Karpas-422 (cell line): ENCODE measurements at regions not wholly inside any gene's neighbourhood (a gene's known extent, or its start where the extent isn't known, plus 50 kb on each side); places are given as distances from the start of the nearest gene placed in this dataset.

Source experiments
- DNase-seq: peaks from one replicate; pipeline ENCODE4 v3.0.0-alpha.2; 2015
- H2AFZ ChIP-seq: fragments of 200-600 bp; sonication (generic); 2 replicates; pipeline ENCODE4 v1.6.1; 2014; ENCODE audit warnings: antibody characterized with exemption, low read length, mixed read lengths
- H3K27ac ChIP-seq: fragments of 200-600 bp; sonication (generic); 2 replicates; pipeline ENCODE4 v1.5.1; 2014; ENCODE audit warnings: mild to moderate bottlenecking, low read length, moderate library complexity
- H3K27me3 ChIP-seq: fragments of 200-600 bp; sonication (generic); 2 replicates; pipeline ENCODE4 v1.6.1; 2014; ENCODE audit warnings: low read length, mixed read lengths
- H3K36me3 ChIP-seq: fragments of 200-600 bp; sonication (generic); 2 replicates; pipeline ENCODE4 v1.6.1; 2014; ENCODE audit warnings: low read length, mixed read lengths; ENCODE audit not compliant: insufficient read depth
- H3K4me1 ChIP-seq: fragments of 200-600 bp; sonication (generic); 2 replicates; pipeline ENCODE4 v1.6.1; 2014; ENCODE audit warnings: mild to moderate bottlenecking, low read length, mixed read lengths
- H3K4me2 ChIP-seq: fragments of 200-600 bp; sonication (generic); 2 replicates; pipeline ENCODE4 v1.6.1; 2014; ENCODE audit warnings: low read length, low read depth, mild to moderate bottlenecking; ENCODE audit not compliant: poor library complexity, severe bottlenecking
- H3K4me3 ChIP-seq: fragments of 200-600 bp; sonication (generic); 2 replicates; pipeline ENCODE4 v1.5.1; 2014; ENCODE audit warnings: mild to moderate bottlenecking, antibody characterized with exemption, low read length, mixed read lengths
- H3K79me2 ChIP-seq: fragments of 200-600 bp; sonication (generic); 2 replicates; pipeline ENCODE4 v1.6.1; 2014; ENCODE audit warnings: mild to moderate bottlenecking, low read length, mixed read lengths
- H3K9ac ChIP-seq: fragments of 200-600 bp; sonication (generic); 2 replicates; pipeline ENCODE4 v1.6.0; 2014; ENCODE audit warnings: low read length
- H3K9me2 ChIP-seq: fragments of 200-600 bp; sonication (generic), shearing (Covaris generic); replicated peaks from 2 replicates; pipeline ENCODE4 v1.6.0; 2014; ENCODE audit warnings: mild to moderate bottlenecking, low read length, moderate library complexity; ENCODE audit not compliant: insufficient read depth
- H3K9me3 ChIP-seq: fragments of 300-700, 200-600 bp; sonication (generic); 2 replicates; pipeline ENCODE4 v1.6.1; 2014; ENCODE audit warnings: low read length, mixed read lengths
- H4K20me1 ChIP-seq: fragments of 200-600 bp; sonication (generic); 2 replicates; pipeline ENCODE4 v1.6.1; 2014; ENCODE audit warnings: mild to moderate bottlenecking, antibody characterized with exemption, low read length, low read depth; ENCODE audit not compliant: insufficient read depth

DNA sequence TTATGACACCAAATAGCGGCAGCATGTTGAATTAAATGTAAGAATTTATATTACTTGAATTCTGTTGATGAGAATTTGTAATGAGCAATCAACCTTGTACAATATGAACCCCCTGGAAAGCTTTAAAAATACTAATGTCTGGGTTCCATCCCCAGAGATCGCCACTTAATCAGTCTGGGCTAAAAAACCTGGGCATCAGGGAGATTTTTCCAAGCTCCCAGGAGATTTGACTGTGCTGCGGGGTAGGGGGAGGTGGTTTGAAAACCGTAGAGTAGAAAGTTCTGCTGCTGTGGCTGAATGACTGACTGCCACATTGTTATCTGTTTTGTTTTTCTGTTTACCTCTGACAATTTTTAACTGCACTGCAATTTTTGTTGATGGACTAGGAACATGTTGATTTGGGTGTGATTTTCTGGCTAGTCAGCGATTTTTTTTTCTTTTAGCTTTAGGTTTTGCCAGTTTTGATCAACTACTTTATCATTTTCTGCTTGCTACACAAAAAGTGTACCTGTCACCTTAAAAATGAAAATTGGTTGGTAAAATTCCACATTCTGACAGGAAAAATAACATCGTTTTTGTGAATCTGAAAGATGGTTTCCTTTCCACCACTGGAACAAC, 79.3 kb downstream of the PCTP start:
- Histone ChIP-seq H3K79me2 (no peaks in the 10 kb centered on the region), H3K9me2 (no peaks in the 10 kb centered on the region), H3K36me3 (no peaks in the 10 kb centered on the region), H2AFZ (no peak overlapping the region), H3K9ac (no peak overlapping the region), H3K27ac (no peak overlapping the region), H4K20me1 (no peaks in the 10 kb centered on the region), H3K4me3 (no peak overlapping the region), H3K27me3 (no peaks in the 10 kb centered on the region), H3K4me2 (no peak overlapping the region), H3K4me1 (no peaks in the 10 kb centered on the region), H3K9me3 (no peaks in the 10 kb centered on the region)
- DNase-seq: no peak

DNA sequence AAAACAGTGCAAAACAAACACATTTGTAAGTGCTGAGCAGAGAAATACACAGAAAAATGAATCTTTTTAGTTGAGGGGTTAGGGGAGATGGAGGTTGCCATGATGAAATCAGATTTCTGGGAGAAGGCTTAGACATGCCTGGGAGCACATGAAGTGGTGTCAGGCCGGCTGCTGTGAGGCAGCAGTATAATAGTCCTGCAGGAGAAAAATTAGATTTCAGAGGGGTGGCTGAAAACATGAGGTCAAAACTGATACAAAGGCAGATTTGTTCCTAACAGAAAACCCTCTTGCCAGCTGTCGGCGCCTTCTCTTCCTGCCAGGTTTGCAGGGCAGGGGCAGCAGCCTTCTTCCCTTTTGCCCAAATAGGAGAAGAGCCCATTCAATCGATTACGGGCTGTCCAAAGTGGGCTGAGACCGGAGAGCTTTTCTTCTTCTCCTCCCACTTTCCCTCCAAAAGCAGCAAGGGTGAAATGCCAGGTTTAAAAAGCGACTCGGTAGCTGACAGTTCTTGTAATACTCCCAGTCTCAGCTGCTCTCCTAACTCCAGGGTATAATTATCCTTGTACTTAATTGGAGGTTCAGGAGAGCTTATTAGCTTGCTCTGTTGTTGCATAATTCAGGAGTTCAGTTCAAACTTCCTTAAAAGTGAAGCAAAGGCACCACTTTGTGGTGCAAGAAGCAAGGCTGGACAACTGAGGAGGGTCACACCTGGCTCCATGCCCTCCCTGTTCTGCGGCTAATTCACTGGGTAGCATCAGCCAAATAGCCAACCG, 80.0 kb downstream of the PCTP start:
- Histone ChIP-seq H3K9me2 (no peaks in the 10 kb centered on the region), H3K9me3 (no peaks in the 10 kb centered on the region), H3K4me2 (no peak overlapping the region), H3K4me1 (no peaks in the 10 kb centered on the region), H3K27ac (no peak overlapping the region), H2AFZ (no peak overlapping the region), H4K20me1 (no peaks in the 10 kb centered on the region), H3K9ac (no peak overlapping the region), H3K79me2 (no peaks in the 10 kb centered on the region), H3K36me3 (no peaks in the 10 kb centered on the region), H3K4me3 (no peak overlapping the region), H3K27me3 (no peaks in the 10 kb centered on the region)
- no peak for DNase-seq

DNA sequence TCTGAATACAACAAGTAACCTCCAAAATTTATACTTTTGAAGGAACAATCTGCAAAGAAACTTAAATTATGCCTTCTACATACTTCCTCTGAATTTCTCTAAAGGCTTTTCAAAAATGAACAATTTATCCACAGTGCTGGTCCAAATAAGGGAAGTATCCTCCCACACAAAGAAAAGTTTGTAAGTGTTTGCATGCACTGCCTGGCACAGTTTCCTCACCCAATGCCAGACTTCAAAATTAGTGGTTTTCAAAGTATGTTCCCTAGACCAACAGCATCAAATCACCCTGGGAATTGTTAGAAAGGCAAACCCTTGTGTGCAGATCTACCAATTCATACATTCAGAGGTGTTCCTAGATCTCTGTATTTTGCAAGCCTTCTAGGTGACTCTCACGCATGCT, 82.5 kb downstream of the PCTP start:
- no peaks in the 10 kb centered on the region for H3K79me2 ChIP-seq
- H4K20me1 ChIP-seq: no peaks in the 10 kb centered on the region
- no peak overlapping the region for H3K27ac ChIP-seq
- H3K4me1 ChIP-seq: peaks cover 2% of the 10 kb centered on the region
- H3K9me2 ChIP-seq: no peaks in the 10 kb centered on the region
- no peak overlapping the region for H2AFZ ChIP-seq
- H3K4me2 ChIP-seq: no peak overlapping the region
- H3K27me3 ChIP-seq: no peaks in the 10 kb centered on the region
- H3K9ac ChIP-seq: no peak overlapping the region
- H3K4me3 ChIP-seq: no peak overlapping the region
- no peaks in the 10 kb centered on the region for H3K9me3 ChIP-seq
- H3K36me3 ChIP-seq: no peaks in the 10 kb centered on the region
- DNase-seq: no peak

DNA sequence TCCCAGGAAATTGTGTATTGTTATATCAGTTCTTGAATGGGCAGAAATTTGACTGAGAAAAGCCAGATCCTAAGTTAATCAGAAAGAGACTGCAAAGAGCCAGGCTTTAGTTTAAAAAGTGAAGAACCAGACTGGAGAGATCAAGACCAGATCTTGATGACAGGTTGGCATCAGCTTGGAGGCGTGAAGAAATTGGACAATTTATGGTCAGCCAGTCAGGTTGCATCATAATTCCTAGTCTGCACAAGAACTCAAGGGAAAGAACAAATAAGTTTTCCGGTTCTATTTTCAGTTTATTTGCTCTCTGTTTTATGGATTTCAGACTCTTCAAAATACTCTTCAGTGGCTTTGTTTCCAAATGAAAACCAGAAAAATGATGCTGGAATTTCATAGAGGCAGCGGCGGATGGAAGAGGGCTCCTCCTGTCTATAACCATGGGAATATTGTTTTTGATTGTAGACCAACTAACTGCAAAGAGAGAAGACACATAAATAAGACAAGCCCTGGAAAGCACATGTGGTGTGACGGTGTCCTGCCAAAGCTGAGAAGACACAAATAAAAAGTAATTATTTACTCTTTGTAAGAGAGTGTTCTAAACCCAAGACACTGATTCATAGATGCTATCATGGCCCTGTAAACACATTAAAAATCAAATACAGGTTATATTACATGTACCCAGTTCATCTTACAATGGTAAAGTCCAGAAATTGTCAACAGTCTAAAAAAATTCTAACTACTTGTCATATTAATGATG, 91.7 kb downstream of the PCTP start:
- Histone ChIP-seq H3K27me3 (no peaks in the 10 kb centered on the region), H3K9me2 (no peaks in the 10 kb centered on the region), H3K27ac (no peak overlapping the region), H3K9ac (no peak overlapping the region), H3K36me3 (no peaks in the 10 kb centered on the region), H3K4me2 (no peak overlapping the region), H4K20me1 (no peaks in the 10 kb centered on the region), H3K4me3 (no peak overlapping the region), H2AFZ (no peak overlapping the region), H3K79me2 (no peaks in the 10 kb centered on the region), H3K9me3 (no peaks in the 10 kb centered on the region), H3K4me1 (peaks cover 23% of the 10 kb centered on the region)
- no peak for DNase-seq

DNA sequence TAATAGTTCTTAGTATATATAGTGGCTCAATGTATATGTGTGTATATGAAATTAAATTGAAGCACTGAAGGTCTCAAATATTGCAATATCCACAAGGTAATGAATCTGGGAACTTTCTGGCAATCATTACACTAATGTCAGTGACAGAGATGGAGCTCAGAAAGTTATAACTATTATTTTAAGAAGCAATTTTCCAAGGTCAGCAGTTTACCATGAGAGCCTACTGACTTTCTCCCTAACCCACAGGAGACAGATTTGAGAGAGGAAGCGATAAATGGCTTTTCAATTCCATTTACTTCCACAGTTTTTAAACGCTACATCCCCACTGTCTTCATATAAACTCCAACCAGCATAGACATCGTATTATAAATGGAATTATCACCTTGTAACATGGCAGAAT, 92.9 kb downstream of the PCTP start:
- no peak for DNase-seq
- Histone ChIP-seq H3K9me3 (no peaks in the 10 kb centered on the region), H3K4me1 (peaks cover 16% of the 10 kb centered on the region), H3K9me2 (no peaks in the 10 kb centered on the region), H3K36me3 (no peaks in the 10 kb centered on the region), H3K27ac (no peak overlapping the region), H2AFZ (no peak overlapping the region), H3K4me2 (no peak overlapping the region), H3K9ac (no peak overlapping the region), H3K79me2 (no peaks in the 10 kb centered on the region), H4K20me1 (no peaks in the 10 kb centered on the region), H3K27me3 (no peaks in the 10 kb centered on the region), H3K4me3 (no peak overlapping the region)

DNA sequence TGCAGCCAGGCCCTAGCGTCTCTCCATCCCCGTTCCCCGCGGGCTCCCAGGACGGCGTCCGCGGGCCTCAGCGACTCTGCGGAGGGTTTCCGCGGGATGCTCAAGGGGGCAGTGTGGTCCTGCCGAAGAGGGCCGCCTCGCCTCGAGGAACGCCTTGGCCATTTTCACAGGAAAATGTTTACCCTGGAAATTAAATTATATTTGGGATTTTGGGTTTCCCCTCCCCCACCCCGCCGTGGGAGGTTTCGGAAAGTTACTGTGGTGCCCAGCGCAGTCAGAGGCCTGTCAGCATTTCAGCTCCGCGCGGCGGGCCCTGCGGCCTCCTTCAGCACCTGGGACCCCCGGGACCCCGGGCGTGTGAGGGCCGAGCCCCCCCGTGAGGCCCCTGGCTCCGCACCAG, 94.5 kb downstream of the PCTP start:
- H2AFZ ChIP-seq: no peak overlapping the region
- H3K79me2 ChIP-seq: no peaks in the 10 kb centered on the region
- no peak overlapping the region for H3K4me2 ChIP-seq
- no peak overlapping the region for H3K9ac ChIP-seq
- no peaks in the 10 kb centered on the region for H3K9me3 ChIP-seq
- no peaks in the 10 kb centered on the region for H4K20me1 ChIP-seq
- no peaks in the 10 kb centered on the region for H3K27me3 ChIP-seq
- no peaks in the 10 kb centered on the region for H3K9me2 ChIP-seq
- no peak for DNase-seq
- H3K27ac ChIP-seq: no peak overlapping the region
- peaks cover 15% of the 10 kb centered on the region for H3K4me1 ChIP-seq
- no peaks in the 10 kb centered on the region for H3K36me3 ChIP-seq
- H3K4me3 ChIP-seq: no peak overlapping the region

- Histone ChIP-seq H3K79me2 (no peaks in the 10 kb centered on the region), H3K36me3 (no peaks in the 10 kb centered on the region), H3K9me3 (no peaks in the 10 kb centered on the region), H3K4me3 (no peak overlapping the region), H2AFZ (no peak overlapping the region), H3K9me2 (no peaks in the 10 kb centered on the region), H3K4me2 (no peak overlapping the region), H3K27ac (no peak overlapping the region), H3K9ac (no peak overlapping the region), H3K27me3 (no peaks in the 10 kb centered on the region), H4K20me1 (no peaks in the 10 kb centered on the region), H3K4me1 (peaks cover 14% of the 10 kb centered on the region)
- no peak for DNase-seq
Measured at GRCh38 chr17:55846745-55847144, 95.9 kb downstream of the PCTP start.

DNA sequence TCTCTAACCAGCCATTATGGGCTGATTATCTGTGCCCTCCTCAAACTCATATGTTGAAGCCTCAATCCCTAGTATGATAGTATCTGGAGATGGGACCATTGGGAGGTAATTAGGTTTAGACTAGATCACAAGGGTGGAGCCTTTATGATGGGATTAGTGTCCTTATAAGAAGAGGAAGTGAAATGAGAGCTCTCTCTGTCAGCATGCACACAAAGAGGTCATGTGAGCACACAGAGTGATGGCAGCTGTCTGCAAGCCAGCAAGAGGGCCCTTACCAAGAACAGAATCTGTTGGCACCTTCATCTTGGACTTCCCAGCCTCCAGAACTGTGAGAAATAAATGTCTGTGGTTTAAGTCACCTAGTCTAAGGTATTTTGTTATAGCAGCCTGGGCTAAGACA, 101.9 kb downstream of the PCTP start:
- Histone ChIP-seq H3K9ac (no peak overlapping the region), H3K27ac (no peak overlapping the region), H3K4me3 (no peak overlapping the region), H3K79me2 (no peaks in the 10 kb centered on the region), H3K4me2 (peak overlapping the region; percentile 38), H3K27me3 (no peaks in the 10 kb centered on the region), H3K9me2 (no peaks in the 10 kb centered on the region), H3K36me3 (no peaks in the 10 kb centered on the region), H2AFZ (peak overlapping the region; percentile 85), H3K9me3 (no peaks in the 10 kb centered on the region), H3K4me1 (peaks cover 22% of the 10 kb centered on the region), H4K20me1 (no peaks in the 10 kb centered on the region)
- peak; percentile 66 for DNase-seq
